ENCODE measurements at regions not wholly inside any gene's neighbourhood (a gene's known extent, or its start where the extent isn't known, plus 50 kb on each side); places are given as distances from the start of the nearest gene placed in this dataset.

GRCh38 chr14:54173802-54174201 lies 217.2 kb upstream of the BMP4 start:
- TF ChIP-seq CTCF (IDR thresholded peaks at IDR 0.05) (no peak), POLR2AphosphoS5 (IDR thresholded peaks at IDR 0.05) (no peak)
